K562 (cell line): ENCODE measurements at regions not wholly inside any gene's neighbourhood (a gene's known extent, or its start where the extent isn't known, plus 50 kb on each side); places are given as distances from the start of the nearest gene placed in this dataset.

Experiments
- CREB1 ChIP-seq, 2 experiments: sonication (generic) in 1 of 2; formaldehyde crosslinking in 1 of 2; IDR thresholded peaks; 2 replicates each; pipeline versions ENCODE4 v1.6.1 to v1.8.0; 2012 to 2022; ENCODE audit warnings: inconsistent platforms in 1 of 2, mild to moderate bottlenecking in 1 of 2, missing genetic modification reagents in 1 of 2, moderate library complexity in 1 of 2
- FOXP4 ChIP-seq: sonication (generic); formaldehyde crosslinking; IDR thresholded peaks from 2 replicates; pipeline ENCODE4 v1.8.0; 2022; ENCODE audit warnings: mild to moderate bottlenecking, missing genetic modification reagents, borderline replicate concordance
- MGA ChIP-seq: fragments of 450-650 bp; IDR thresholded peaks from 2 replicates; pipeline ENCODE4 v1.6.1; 2016; ENCODE audit warnings: mild to moderate bottlenecking, moderate library complexity
- POLR2H ChIP-seq: IDR thresholded peaks from 2 replicates; pipeline ENCODE4 v1.6.1; 2016; ENCODE audit warnings: missing genetic modification characterization, low read depth, mild to moderate bottlenecking, control low read depth, missing compliant biosample characterization, moderate library complexity
- PRDM10 ChIP-seq: fragments of 450-650 bp; IDR thresholded peaks from 2 replicates; pipeline ENCODE4 v1.6.1; 2018; ENCODE audit not compliant: partially characterized antibody

- no peak for TF ChIP-seq FOXP4 (CRISPR knock-in tag)
- no peak for TF ChIP-seq MGA
- TF ChIP-seq PRDM10 = no peak
- TF ChIP-seq POLR2H (tag) = no peak
- no peak for TF ChIP-seq CREB1 (IDR thresholded peaks at IDR 0.05)
- no peak for TF ChIP-seq CREB1 (CRISPR knock-in tag; IDR thresholded peaks at IDR 0.05)
Measured at GRCh38 chr5:174581894-174582293, 142.5 kb upstream of the MSX2 start (continued).
